Neural crest cell (in vitro differentiated cells): ENCODE measurements at regions not wholly inside any gene's neighbourhood (a gene's known extent, or its start where the extent isn't known, plus 50 kb on each side); places are given as distances from the start of the nearest gene placed in this dataset.

Experiments
- DNase-seq: peaks from one replicate; pipeline ENCODE4 v3.0.0; 2021; ENCODE audit warnings: low read depth, mixed read lengths, low spot score
- H3K27ac Mint-ChIP-seq: one replicate; pipeline ENCODE4 v1.8.0; 2021; ENCODE audit warnings: mild to moderate bottlenecking, mixed read lengths; ENCODE audit not compliant: unreplicated experiment
- H3K27me3 Mint-ChIP-seq: 2 replicates; pipeline ENCODE4 v1.8.0; 2021; ENCODE audit warnings: low read depth, mild to moderate bottlenecking, mixed read lengths
- H3K36me3 Mint-ChIP-seq: 2 replicates; pipeline ENCODE4 v1.8.0; 2021; ENCODE audit warnings: low read depth, mild to moderate bottlenecking, mixed read lengths
- H3K4me1 Mint-ChIP-seq: 2 replicates; pipeline ENCODE4 v1.8.0; 2021; ENCODE audit warnings: mixed read lengths
- H3K4me3 Mint-ChIP-seq: one replicate; pipeline ENCODE4 v1.8.0; 2021; ENCODE audit warnings: mild to moderate bottlenecking, mixed read lengths
- H3K9me3 Mint-ChIP-seq: 2 replicates; pipeline ENCODE4 v1.8.0; 2021; ENCODE audit warnings: mixed read lengths
- CTCF ChIP-seq: fragments of 200-600 bp; sonication (generic); conservative IDR thresholded peaks from 2 replicates; pipeline ENCODE4 v1.5.0; 2021; ENCODE audit warnings: antibody characterized with exemption, mild to moderate bottlenecking

GRCh38 chr16:26889740-26890139, 177.0 kb upstream of the C16orf82 start:
- DNase-seq: no peak
- Mint-ChIP-seq H3K36me3 (no peaks in the 10 kb centered on the region), H3K9me3 (peaks cover 3% of the 10 kb centered on the region), H3K27ac (no peak overlapping the region), H3K4me3 (no peak overlapping the region), H3K4me1 (no peaks in the 10 kb centered on the region), H3K27me3 (no peaks in the 10 kb centered on the region)
- no peak for TF ChIP-seq CTCF

GRCh38 chr16:26898200-26898599, 168.5 kb upstream of the C16orf82 start:
- H3K9me3 Mint-ChIP-seq: no peaks in the 10 kb centered on the region
- H3K27me3 Mint-ChIP-seq: no peaks in the 10 kb centered on the region
- H3K4me3 Mint-ChIP-seq: no peak overlapping the region
- H3K27ac Mint-ChIP-seq: no peak overlapping the region
- peaks cover 3% of the 10 kb centered on the region for H3K4me1 Mint-ChIP-seq
- TF ChIP-seq CTCF: no peak
- no peaks in the 10 kb centered on the region for H3K36me3 Mint-ChIP-seq
- no peak for DNase-seq

GRCh38 chr16:26901196-26901861, 165.4 kb upstream of the C16orf82 start:
- DNase-seq: no peak
- H3K27me3 Mint-ChIP-seq: no peaks in the 10 kb centered on the region
- TF ChIP-seq CTCF: no peak
- H3K9me3 Mint-ChIP-seq: no peaks in the 10 kb centered on the region
- H3K4me1 Mint-ChIP-seq: peaks cover under 1% of the 10 kb centered on the region
- H3K27ac Mint-ChIP-seq: no peak overlapping the region
- H3K4me3 Mint-ChIP-seq: no peak overlapping the region
- no peaks in the 10 kb centered on the region for H3K36me3 Mint-ChIP-seq

- H3K27ac Mint-ChIP-seq: no peak overlapping the region
- no peak for TF ChIP-seq CTCF
- H3K9me3 Mint-ChIP-seq: no peaks in the 10 kb centered on the region
- H3K4me1 Mint-ChIP-seq: no peaks in the 10 kb centered on the region
- no peak for DNase-seq
- H3K36me3 Mint-ChIP-seq: no peaks in the 10 kb centered on the region
- no peaks in the 10 kb centered on the region for H3K27me3 Mint-ChIP-seq
- no peak overlapping the region for H3K4me3 Mint-ChIP-seq
These were observed 164.7 kb upstream of the C16orf82 start for GRCh38 chr16:26901983-26902382.

- H3K36me3 Mint-ChIP-seq: no peaks in the 10 kb centered on the region
- H3K27me3 Mint-ChIP-seq: peaks cover 3% of the 10 kb centered on the region
- H3K4me1 Mint-ChIP-seq: no peaks in the 10 kb centered on the region
- H3K27ac Mint-ChIP-seq: no peak overlapping the region
- H3K9me3 Mint-ChIP-seq: no peaks in the 10 kb centered on the region
- no peak for TF ChIP-seq CTCF
- no peak for DNase-seq
- no peak overlapping the region for H3K4me3 Mint-ChIP-seq
These were observed 161.4 kb upstream of the C16orf82 start for GRCh38 chr16:26905336-26905735.
